ENCODE measurements at regions not wholly inside any gene's neighbourhood (a gene's known extent, or its start where the extent isn't known, plus 50 kb on each side); places are given as distances from the start of the nearest gene placed in this dataset.

DNA sequence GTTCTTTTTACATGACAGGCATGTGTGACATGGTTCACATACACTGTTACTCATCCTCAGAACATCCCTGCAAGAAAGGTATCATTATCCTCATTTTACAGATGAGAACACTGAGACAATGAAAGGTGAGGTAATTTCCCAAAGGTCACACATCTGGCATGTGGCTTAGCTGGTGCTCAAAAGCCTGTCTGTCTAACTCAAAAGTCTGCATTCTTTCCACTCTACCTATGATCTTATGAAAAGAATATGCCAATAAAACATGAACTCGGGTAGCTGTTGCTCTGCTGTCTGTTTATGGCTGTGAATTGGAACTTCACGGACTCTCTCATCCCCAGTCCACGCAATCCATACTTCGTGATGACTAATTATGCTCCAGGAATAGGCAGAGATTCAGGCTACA is 79.0 kb upstream of the ODAD2 start:
- DNase-seq (ENCODE audit: extremely low read depth, low read depth) = no peak

DNA sequence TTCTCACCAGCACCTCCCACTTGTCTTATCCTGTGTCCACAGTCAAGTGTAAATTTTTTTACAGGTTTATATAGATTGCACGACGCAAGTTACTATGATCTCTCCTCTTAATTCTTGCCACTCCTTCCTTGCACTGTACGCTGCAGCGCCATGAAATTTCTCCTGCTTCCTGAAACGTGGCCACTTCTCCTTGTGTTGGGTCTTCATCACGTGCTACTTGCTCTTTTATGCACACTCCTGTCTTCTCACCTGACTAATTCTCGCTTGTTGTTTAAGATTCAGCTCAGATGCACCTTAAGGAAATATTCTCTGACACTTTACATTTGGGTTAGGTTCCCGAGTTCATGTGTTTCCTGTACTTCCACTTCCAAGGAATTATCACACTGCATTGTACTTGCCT is 76.5 kb upstream of the ODAD2 start:
- DNase-seq (ENCODE audit: extremely low read depth, low read depth) = no peak

DNA sequence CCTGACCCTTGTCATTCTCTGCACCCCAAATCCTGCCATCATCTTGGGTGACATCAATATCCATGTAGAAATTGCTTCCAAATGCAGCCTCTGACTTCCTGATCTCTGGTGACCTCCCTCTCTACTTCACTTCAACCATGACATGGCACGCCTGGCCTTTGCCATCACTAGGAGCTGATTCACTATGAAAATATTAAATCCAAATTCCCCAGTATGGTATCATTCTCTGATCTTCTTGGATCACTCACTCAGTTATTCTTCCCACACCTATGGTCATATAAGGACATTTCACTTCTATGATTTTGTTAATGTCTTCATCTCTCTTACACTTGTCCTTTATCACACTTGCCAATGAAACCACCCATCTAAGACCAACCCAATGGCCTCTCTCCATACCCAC is 73.7 kb upstream of the ODAD2 start:
- no peak for DNase-seq (ENCODE audit: extremely low read depth, low read depth)

GRCh38 chr10:28060031-28060607 is 61.2 kb upstream of the ODAD2 start:
- DNase-seq (ENCODE audit: extremely low read depth, low read depth) = no peak

GRCh38 chr10:28058746-28059145 is 59.9 kb upstream of the ODAD2 start:
- DNase-seq (ENCODE audit: extremely low read depth, low read depth) = no peak

GRCh38 chr10:28054228-28054860 is 55.5 kb upstream of the ODAD2 start:
- no peak for DNase-seq (ENCODE audit: extremely low read depth, low read depth)

DNA sequence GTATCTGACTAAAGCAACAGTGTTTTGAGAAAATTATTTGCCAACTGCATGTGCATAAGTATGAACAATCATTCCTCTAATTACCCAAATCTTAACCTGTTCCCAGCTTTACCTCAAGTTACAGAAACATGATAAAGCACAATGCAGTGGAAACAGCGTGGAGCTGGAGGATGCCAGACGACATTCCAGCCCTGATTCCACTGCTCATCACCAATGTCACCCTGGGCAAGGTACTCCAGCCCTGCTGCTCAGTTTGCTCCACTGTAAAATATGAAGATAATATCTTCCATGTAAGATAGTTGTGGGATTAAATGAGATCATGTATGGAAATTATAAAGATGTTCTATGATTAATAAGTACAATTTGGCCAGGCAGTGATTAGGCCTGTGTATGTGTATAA is 50.4 kb upstream of the ODAD2 start:
- DNase-seq (ENCODE audit: extremely low read depth, low read depth) = no peak

All from NCI-H460 (cell line).